ENCODE measurements at regions not wholly inside any gene's neighbourhood (a gene's known extent, or its start where the extent isn't known, plus 50 kb on each side); places are given as distances from the start of the nearest gene placed in this dataset.

DNA sequence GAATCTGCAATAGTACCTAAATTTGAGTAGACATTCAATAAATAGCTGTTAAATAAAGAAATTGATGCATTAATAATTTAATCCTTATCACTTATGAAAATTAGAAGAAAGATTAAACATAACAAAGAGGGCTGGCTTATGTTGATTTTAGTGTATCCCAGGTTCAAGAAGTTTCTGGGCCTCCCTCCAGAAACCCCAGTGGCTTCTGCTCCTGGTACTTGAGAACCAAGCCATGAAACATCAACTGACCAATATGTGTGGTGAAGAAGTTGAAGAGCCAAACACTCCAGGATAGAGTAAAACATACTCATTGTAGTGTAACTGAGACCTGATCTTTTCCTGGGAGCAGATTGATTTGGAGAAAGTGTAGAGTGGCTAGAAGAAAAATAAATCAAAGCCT is 1465.7 kb upstream of the PIK3C3 start:
- no peak overlapping the region for H3K4me3 ChIP-seq (ENCODE audit: low read depth, low read length)
- Mint-ChIP-seq H3K4me1 (ENCODE audit: low read depth, unreplicated experiment) (no peaks in the 10 kb centered on the region), H3K4me3 (ENCODE audit: unreplicated experiment) (no peak overlapping the region), H3K27ac (ENCODE audit: unreplicated experiment) (no peak overlapping the region), H3K36me3 (ENCODE audit: insufficient read depth, unreplicated experiment) (no peaks in the 10 kb centered on the region), H3K9me3 (ENCODE audit: unreplicated experiment) (no peaks in the 10 kb centered on the region), H3K27me3 (ENCODE audit: insufficient read depth, unreplicated experiment) (no peaks in the 10 kb centered on the region)
- intact Hi-C loops (cut with micrococcal nuclease; ENCODE audit: unreplicated experiment): no loop called here
- TF ChIP-seq, protein P1, sequence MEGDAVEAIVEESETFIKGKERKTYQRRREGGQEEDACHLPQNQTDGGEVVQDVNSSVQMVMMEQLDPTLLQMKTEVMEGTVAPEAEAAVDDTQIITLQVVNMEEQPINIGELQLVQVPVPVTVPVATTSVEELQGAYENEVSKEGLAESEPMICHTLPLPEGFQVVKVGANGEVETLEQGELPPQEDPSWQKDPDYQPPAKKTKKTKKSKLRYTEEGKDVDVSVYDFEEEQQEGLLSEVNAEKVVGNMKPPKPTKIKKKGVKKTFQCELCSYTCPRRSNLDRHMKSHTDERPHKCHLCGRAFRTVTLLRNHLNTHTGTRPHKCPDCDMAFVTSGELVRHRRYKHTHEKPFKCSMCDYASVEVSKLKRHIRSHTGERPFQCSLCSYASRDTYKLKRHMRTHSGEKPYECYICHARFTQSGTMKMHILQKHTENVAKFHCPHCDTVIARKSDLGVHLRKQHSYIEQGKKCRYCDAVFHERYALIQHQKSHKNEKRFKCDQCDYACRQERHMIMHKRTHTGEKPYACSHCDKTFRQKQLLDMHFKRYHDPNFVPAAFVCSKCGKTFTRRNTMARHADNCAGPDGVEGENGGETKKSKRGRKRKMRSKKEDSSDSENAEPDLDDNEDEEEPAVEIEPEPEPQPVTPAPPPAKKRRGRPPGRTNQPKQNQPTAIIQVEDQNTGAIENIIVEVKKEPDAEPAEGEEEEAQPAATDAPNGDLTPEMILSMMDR (IDR thresholded peaks at IDR 0.05; ENCODE audit: insufficient read depth in 1 of 2, low read depth in 1 of 2, low read length in 1 of 2, severe bottlenecking in 1 of 2, unreplicated experiment in 1 of 2): no peak
- no peaks in the 10 kb centered on the region for H3K36me3 ChIP-seq (ENCODE audit: control insufficient read depth, insufficient read depth, low read length)
- H3K9me3 ChIP-seq: no peaks in the 10 kb centered on the region
- ChIA-PET POLR2A (no interaction called here), CTCF (no interaction called here)
- DNase-seq: no peak
- no peaks in the 10 kb centered on the region for H3K27me3 ChIP-seq (replicated peaks; ENCODE audit: control insufficient read depth, insufficient read depth, low read length)
- no TSS peak for BruUV-seq (replicated peaks)
- H3K4me1 ChIP-seq: no peaks in the 10 kb centered on the region

DNA sequence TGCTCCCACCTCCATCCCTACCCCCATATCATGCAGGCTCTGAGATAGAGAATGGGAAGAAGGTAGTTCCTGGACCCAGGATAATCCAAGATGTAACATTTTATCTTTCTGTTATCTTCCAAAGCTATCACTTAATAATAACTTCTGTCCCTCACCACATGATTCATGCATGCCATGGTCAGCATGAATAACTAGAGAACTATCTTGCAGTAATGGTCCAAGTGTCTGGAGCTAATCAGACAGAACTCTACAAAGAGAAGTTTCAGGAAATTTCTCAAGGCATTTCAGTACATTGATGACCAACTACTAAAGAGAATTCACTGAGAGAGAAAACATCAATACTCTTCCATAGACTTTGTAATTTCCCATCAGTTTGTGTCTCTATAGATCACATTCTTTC is 1469.7 kb upstream of the PIK3C3 start:
- Mint-ChIP-seq H3K36me3 (ENCODE audit: insufficient read depth, unreplicated experiment) (no peaks in the 10 kb centered on the region), H3K4me3 (ENCODE audit: unreplicated experiment) (no peak overlapping the region), H3K9me3 (ENCODE audit: unreplicated experiment) (no peaks in the 10 kb centered on the region), H3K27ac (ENCODE audit: unreplicated experiment) (no peak overlapping the region), H3K27me3 (ENCODE audit: insufficient read depth, unreplicated experiment) (no peaks in the 10 kb centered on the region), H3K4me1 (ENCODE audit: low read depth, unreplicated experiment) (no peaks in the 10 kb centered on the region)
- H3K4me3 ChIP-seq (ENCODE audit: low read depth, low read length): no peak overlapping the region
- H3K27me3 ChIP-seq (replicated peaks; ENCODE audit: control insufficient read depth, insufficient read depth, low read length): no peaks in the 10 kb centered on the region
- POLR2A ChIA-PET: no interaction called here
- no TSS peak for BruUV-seq (replicated peaks)
- CTCF ChIA-PET: no interaction called here
- intact Hi-C loops (cut with micrococcal nuclease; ENCODE audit: unreplicated experiment): no loop called here
- H3K4me1 ChIP-seq: no peaks in the 10 kb centered on the region
- no peaks in the 10 kb centered on the region for H3K9me3 ChIP-seq
- no peaks in the 10 kb centered on the region for H3K36me3 ChIP-seq (ENCODE audit: control insufficient read depth, insufficient read depth, low read length)
- TF ChIP-seq, protein P1 (IDR thresholded peaks at IDR 0.05; ENCODE audit: insufficient read depth in 1 of 2, low read depth in 1 of 2, low read length in 1 of 2, severe bottlenecking in 1 of 2, unreplicated experiment in 1 of 2): no peak
- DNase-seq: no peak

DNA sequence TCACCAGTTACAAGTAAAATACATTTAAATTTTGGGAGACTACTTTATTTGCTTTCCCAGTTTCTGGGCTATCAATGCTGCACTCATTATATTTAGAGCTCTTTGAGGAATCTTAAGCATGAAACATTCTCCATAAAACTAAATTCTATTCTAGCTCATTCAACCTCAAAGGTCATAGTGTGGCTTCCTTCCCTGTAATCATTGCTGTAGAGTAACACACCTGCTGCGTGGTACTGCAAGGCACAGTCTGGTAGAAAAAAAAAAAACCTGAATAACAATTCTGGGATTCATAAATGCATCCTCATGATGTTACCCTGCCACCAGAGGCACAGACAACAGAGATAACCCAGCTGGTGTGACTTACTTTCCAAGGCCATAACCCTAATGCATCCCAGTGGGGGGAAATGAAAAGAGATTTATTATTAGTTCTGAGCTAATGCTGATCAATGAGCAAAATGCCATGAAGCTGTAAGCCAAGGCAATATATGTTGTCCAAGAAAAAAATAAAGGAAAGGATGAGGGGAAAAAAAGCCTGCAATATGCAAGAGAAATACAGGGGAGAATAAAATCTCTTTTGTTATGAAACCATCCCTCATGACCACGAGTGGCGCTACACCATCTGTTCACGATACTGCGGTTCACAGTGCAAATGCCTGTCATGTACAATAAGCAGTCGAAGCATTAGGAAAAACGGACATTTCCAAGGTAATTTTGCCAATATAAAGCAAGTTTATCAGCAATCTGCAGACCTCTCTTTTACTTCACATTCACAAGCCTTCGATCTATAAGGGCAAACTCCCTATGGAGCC is 1481.6 kb upstream of the PIK3C3 start:
- no peaks in the 10 kb centered on the region for H3K36me3 ChIP-seq (ENCODE audit: control insufficient read depth, insufficient read depth, low read length)
- no peaks in the 10 kb centered on the region for H3K4me1 ChIP-seq
- Mint-ChIP-seq H3K4me3 (ENCODE audit: unreplicated experiment) (no peak overlapping the region), H3K4me1 (ENCODE audit: low read depth, unreplicated experiment) (no peaks in the 10 kb centered on the region), H3K9me3 (ENCODE audit: unreplicated experiment) (no peaks in the 10 kb centered on the region), H3K36me3 (ENCODE audit: insufficient read depth, unreplicated experiment) (no peaks in the 10 kb centered on the region), H3K27ac (ENCODE audit: unreplicated experiment) (no peak overlapping the region), H3K27me3 (ENCODE audit: insufficient read depth, unreplicated experiment) (peaks cover 2% of the 10 kb centered on the region)
- DNase-seq: no peak
- no TSS peak for BruUV-seq (replicated peaks)
- no peaks in the 10 kb centered on the region for H3K9me3 ChIP-seq
- CTCF ChIA-PET: no interaction called here
- no peak overlapping the region for H3K4me3 ChIP-seq (ENCODE audit: low read depth, low read length)
- intact Hi-C loops (cut with micrococcal nuclease; ENCODE audit: unreplicated experiment): no loop called here
- TF ChIP-seq, protein P1 (IDR thresholded peaks at IDR 0.05; ENCODE audit: insufficient read depth in 1 of 2, low read depth in 1 of 2, low read length in 1 of 2, severe bottlenecking in 1 of 2, unreplicated experiment in 1 of 2): no peak
- POLR2A ChIA-PET: no interaction called here
- H3K27me3 ChIP-seq (replicated peaks; ENCODE audit: control insufficient read depth, insufficient read depth, low read length): no peaks in the 10 kb centered on the region

Data from Caco-2 (cell line).